ENCODE measurements at regions not wholly inside any gene's neighbourhood (a gene's known extent, or its start where the extent isn't known, plus 50 kb on each side); places are given as distances from the start of the nearest gene placed in this dataset.

GRCh38 chr11:43994196-43994595 lies 51.8 kb downstream of the C11orf96 start:
- Histone ChIP-seq H3K36me3 (no peaks in the 10 kb centered on the region), H3K27me3 (no peaks in the 10 kb centered on the region), H3K4me3 (no peak overlapping the region), H3K27ac (no peak overlapping the region), H3K9me3 (no peaks in the 10 kb centered on the region), H3K4me1 (peaks cover 4 to 40% (median 25%) of the 10 kb centered on the region in 12 donors)
- intact Hi-C loops (cut with DNase I) = loop anchor here in 1 of 10 donors (5.0 kb wide), 1 partner anchor 107 kb away; no protein-coding TSS in a partner anchor
- DNase-seq (no peak), ATAC-seq (no peak)
- TF ChIP-seq CTCF (IDR thresholded peaks at IDR 0.05) (no peak), POLR2A (IDR thresholded peaks at IDR 0.05) (no peak)

DNA sequence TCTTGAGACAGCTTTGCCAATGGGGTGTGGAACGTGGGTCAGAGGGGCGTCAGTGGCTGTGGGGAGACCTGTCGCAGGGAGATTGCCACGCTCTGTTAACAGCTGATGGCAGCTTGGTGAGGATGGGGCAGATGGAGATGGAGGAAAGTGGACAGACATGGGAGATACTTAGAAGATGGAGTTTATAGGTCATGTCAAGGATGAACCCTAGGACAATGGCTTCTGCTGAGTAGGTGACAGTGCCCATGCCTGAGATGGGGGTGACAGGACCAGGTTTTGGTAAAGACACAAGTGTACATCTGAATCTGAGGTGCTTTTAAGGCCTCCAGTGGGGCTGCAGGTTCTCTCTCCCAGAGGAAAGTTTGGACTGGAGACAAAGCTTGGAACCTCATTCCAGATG lies 51.5 kb upstream of the ACCSL start:
- Histone ChIP-seq H3K4me3 (no peak overlapping the region), H3K27me3 (no peaks in the 10 kb centered on the region), H3K27ac (no peak overlapping the region), H3K36me3 (no peaks in the 10 kb centered on the region), H3K4me1 (peaks cover 0 to 25% (median 14%) of the 10 kb centered on the region in 12 donors), H3K9me3 (no peaks in the 10 kb centered on the region)
- intact Hi-C loops (cut with DNase I) = no loop called here
- 83 to 98% (median 92%) methylated on average over 4 of the region's 4 CpGs for WGBS, 4 donors
- ATAC-seq = no peak
- TF ChIP-seq POLR2A (IDR thresholded peaks at IDR 0.05) (no peak), CTCF (IDR thresholded peaks at IDR 0.05) (no peak)
- no peak for DNase-seq

DNA sequence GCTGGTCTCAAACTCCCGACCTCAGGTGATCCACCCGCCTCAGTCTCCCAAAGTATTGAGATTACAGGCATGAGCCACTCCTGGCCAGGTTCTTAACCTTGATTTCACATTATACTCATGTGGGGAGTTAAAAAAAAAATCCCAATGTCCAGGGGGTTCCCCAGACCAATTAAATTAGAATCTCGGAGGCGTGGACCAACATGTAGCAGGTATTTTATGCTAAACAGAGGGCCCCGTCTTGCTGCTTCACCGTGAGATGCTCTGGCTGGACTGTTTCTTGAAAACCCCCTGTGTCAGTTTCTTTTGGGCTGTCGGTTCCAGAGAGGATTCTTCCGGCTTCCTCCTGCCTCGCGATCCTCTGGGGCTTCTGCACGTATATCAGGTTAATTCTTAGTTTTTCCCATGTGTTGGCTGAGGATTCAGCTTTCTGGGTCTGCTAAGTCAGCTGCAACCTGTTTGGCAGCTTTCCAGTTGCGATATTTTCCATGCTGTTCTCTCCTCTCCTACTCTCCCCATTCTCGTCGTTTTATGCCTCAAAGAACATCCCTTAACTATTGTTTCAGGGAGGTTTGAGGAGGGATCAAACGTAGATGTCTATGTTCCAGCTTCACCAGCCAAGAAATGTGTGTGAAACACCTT lies 50.6 kb upstream of the ACCSL start:
- no peak for ATAC-seq
- no peak for DNase-seq

More for the DNA sequence above, 50.6 kb upstream of the ACCSL start:
- intact Hi-C loops (cut with DNase I) = no loop called here
- no peaks in the 10 kb centered on the region for H3K9me3 ChIP-seq
- no peak overlapping the region for H3K27ac ChIP-seq
- H3K36me3 ChIP-seq = no peaks in the 10 kb centered on the region
- H3K4me1 ChIP-seq = peaks cover 0 to 23% (median 14%) of the 10 kb centered on the region in 12 donors
- 64 to 80% (median 69%) methylated on average over 15 of the region's 15 CpGs for WGBS, 4 donors
- TF ChIP-seq POLR2A (IDR thresholded peaks at IDR 0.05) (no peak), CTCF (IDR thresholded peaks at IDR 0.05) (no peak)
- H3K27me3 ChIP-seq = no peaks in the 10 kb centered on the region
- no peak overlapping the region for H3K4me3 ChIP-seq
